ENCODE measurements at regions not wholly inside any gene's neighbourhood (a gene's known extent, or its start where the extent isn't known, plus 50 kb on each side); places are given as distances from the start of the nearest gene placed in this dataset.

GRCh38 chr7:116357781-116358670, 141.5 kb upstream of the CAV2 start:
- DNase-seq (peak in 3 of 5 donors; percentile 38 to 69 (median 67)), FAIRE-seq (no peak)
- H3K4me1 ChIP-seq (ENCODE audit: control insufficient read depth in 2 of 3, insufficient read depth in 2 of 3, low read depth in 1 of 3, low read length in 3 of 3) = peaks cover 0 to 4% (median 2%) of the 10 kb centered on the region in 3 donors
- intact Hi-C loops (cut with DNase I) = no loop called here
- no peak for TF ChIP-seq CTCF (IDR thresholded peaks at IDR 0.05; ENCODE audit: borderline replicate concordance, extremely low read depth, insufficient read depth)
- H3K27me3 ChIP-seq (ENCODE audit: control insufficient read depth, insufficient read depth, low read length) = no peaks in the 10 kb centered on the region
- H3K9ac ChIP-seq (ENCODE audit: low read length in 3 of 3) = no peak overlapping the region
- H3K27ac ChIP-seq (ENCODE audit: low read depth in 2 of 2, low read length in 2 of 2) = no peak overlapping the region
- no peaks in the 10 kb centered on the region for H3K36me3 ChIP-seq (ENCODE audit: control insufficient read depth in 2 of 3, insufficient read depth in 3 of 3, low read length in 3 of 3)
- H3K4me3 ChIP-seq (ENCODE audit: low read length in 3 of 3) = no peak overlapping the region
- H3K9me3 ChIP-seq (ENCODE audit: control insufficient read depth in 2 of 3, insufficient read depth in 1 of 3, low read length in 3 of 3) = no peaks in the 10 kb centered on the region

- TF ChIP-seq CTCF (IDR thresholded peaks at IDR 0.05; ENCODE audit: borderline replicate concordance, extremely low read depth, insufficient read depth) = no peak
- Histone ChIP-seq H3K9me3 (ENCODE audit: control insufficient read depth in 2 of 3, insufficient read depth in 1 of 3, low read length in 3 of 3) (no peaks in the 10 kb centered on the region), H3K36me3 (ENCODE audit: control insufficient read depth in 2 of 3, insufficient read depth in 3 of 3, low read length in 3 of 3) (no peaks in the 10 kb centered on the region), H3K9ac (ENCODE audit: low read length in 3 of 3) (no peak overlapping the region), H3K27ac (ENCODE audit: low read depth in 2 of 2, low read length in 2 of 2) (no peak overlapping the region), H3K4me1 (ENCODE audit: control insufficient read depth in 2 of 3, insufficient read depth in 2 of 3, low read depth in 1 of 3, low read length in 3 of 3) (peaks cover 0 to 2% (median 0%) of the 10 kb centered on the region in 3 donors), H3K4me3 (ENCODE audit: low read length in 3 of 3) (no peak overlapping the region), H3K27me3 (ENCODE audit: control insufficient read depth, insufficient read depth, low read length) (no peaks in the 10 kb centered on the region)
- FAIRE-seq (no peak), DNase-seq (no peak)
- intact Hi-C loops (cut with DNase I) = no loop called here
These were observed 137.8 kb upstream of the CAV2 start for GRCh38 chr7:116361767-116362166.

GRCh38 chr7:116363637-116364432, 135.7 kb upstream of the CAV2 start:
- DNase-seq (no peak), FAIRE-seq (no peak)
- intact Hi-C loops (cut with DNase I) = no loop called here
- no peaks in the 10 kb centered on the region for H3K4me1 ChIP-seq (ENCODE audit: control insufficient read depth in 2 of 3, insufficient read depth in 2 of 3, low read depth in 1 of 3, low read length in 3 of 3)
- no peak overlapping the region for H3K27ac ChIP-seq (ENCODE audit: low read depth in 2 of 2, low read length in 2 of 2)
- no peaks in the 10 kb centered on the region for H3K9me3 ChIP-seq (ENCODE audit: control insufficient read depth in 2 of 3, insufficient read depth in 1 of 3, low read length in 3 of 3)
- H3K4me3 ChIP-seq (ENCODE audit: low read length in 3 of 3) = no peak overlapping the region
- no peaks in the 10 kb centered on the region for H3K27me3 ChIP-seq (ENCODE audit: control insufficient read depth, insufficient read depth, low read length)
- H3K36me3 ChIP-seq (ENCODE audit: control insufficient read depth in 2 of 3, insufficient read depth in 3 of 3, low read length in 3 of 3) = no peaks in the 10 kb centered on the region
- TF ChIP-seq CTCF (IDR thresholded peaks at IDR 0.05; ENCODE audit: borderline replicate concordance, extremely low read depth, insufficient read depth) = no peak
- H3K9ac ChIP-seq (ENCODE audit: low read length in 3 of 3) = no peak overlapping the region
